ENCODE measurements at regions not wholly inside any gene's neighbourhood (a gene's known extent, or its start where the extent isn't known, plus 50 kb on each side); places are given as distances from the start of the nearest gene placed in this dataset.
"Not testable (repeated sequence)": the region's sequence is repeated elsewhere in the genome, so short reads cannot be mapped to it uniquely, and the experiment has no call there.

DNA sequence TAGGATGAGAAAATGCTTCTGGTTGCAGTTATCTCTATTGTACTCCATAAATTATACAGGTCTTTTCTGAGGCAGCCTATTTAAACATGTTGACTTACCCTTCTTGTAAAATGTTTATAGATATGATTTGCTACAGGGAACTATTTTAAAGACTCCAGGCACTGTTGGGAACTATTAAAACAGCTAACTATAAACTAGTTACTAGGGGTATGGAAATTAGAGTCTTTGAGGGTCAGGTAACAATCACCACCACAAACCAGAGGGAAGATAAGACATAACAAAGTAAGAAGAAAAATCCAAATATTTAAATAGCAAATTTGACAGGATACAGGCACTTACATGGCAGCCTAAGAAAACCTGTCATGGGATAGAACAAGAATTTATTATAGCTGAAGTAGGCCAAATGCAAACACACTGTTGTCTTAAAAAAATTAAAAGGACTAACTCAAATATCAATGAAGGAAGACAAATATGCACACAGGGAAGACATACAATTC, 251.0 kb upstream of the CWC22 start:
- no peak for DNase-seq

DNA sequence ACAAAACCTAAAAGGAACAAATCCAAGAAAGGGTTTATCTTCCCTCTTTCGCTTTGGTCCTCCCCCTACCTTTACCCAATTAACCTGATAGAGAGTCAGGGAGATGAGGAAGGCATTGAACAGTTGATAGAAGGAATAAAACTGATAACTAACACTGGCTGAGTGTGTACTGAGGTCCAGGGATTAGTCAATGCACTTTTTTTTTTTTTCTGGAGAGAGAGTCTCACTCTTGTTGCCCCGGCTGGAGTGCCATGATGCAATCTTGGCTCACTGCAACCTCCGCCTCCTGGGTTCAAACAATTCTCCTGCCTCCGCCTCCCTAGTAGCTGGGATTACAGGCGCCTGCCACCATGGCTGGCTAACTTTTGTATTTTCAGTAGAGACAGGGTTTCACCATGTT, 250.2 kb upstream of the CWC22 start:
- no peak for DNase-seq

DNA sequence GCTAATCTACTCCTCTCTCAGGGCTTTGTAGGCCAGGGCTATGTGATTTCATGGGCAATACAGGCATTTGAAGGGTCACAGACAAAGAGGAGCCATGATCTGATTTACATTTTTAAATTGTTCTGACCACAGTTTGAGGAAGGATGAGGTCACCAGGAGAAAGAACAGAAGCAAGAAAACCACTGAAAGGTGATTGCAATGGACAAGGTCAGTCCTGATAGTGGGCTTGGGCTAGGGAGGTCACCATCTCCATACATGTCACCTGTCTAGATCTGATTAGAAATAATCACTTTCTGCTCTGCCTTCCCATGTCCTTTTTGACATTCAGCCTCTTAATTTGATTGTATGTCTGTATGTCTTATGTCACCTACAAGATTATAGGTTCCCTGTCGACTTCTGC, 248.9 kb upstream of the CWC22 start:
- DNase-seq = no peak

DNA sequence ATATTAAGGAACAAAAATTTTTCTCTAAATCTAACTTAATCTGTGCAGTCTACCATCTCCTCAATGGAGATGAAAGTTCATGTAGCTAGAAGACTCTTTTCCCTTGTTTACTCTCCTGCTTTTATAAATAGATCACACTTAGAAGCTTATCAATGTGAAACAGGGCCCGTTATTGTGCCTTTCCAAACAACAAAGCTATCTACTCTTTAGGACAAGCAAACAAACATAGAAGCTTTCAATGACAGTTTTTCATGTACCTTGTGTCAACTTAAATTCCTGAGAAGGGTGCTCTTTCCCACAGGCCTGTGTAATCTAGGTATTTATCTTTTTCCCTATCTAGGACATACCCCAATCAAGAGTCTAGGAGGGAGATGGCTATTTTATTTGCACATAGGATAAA, 247.8 kb upstream of the CWC22 start:
- no peak for DNase-seq

DNA sequence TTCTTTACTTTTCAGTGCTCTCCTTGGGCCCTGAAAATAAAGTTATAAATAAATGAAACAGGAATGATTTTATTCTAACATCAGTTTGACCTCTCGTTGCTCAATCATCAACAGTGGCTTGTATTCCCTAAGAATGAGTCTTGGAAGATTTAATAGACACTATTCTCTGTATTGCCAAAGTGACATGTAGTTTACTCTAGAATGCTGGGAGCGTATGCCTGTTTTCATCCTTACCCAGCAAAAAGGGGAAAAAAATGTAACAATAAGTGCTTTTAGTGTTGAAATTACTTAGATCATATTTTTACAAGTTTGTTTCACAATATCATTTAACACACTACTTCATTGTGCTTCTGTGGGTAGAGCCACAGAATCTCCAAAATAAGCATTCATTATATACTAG, 240.6 kb upstream of the CWC22 start:
- DNase-seq = no peak

DNA sequence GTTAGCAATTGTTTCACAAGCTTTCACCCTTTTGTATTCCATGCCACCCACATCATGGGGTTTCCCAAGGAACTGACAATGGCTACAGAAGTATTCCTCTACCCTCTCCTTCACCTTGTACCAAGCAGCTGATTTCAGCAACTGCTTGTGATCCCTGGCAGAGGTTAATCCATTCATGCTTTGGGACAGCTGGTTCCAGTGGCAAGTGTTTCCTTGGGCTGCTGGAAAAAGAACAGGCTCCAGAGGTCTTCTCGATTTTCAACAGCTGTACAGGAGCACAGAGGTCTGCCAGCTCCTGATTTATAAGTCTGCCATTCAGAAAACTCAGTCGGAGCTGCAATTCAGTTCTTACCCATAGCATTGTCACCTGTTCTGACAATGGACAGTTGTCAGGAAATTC, 239.2 kb upstream of the CWC22 start:
- no peak for DNase-seq

DNA sequence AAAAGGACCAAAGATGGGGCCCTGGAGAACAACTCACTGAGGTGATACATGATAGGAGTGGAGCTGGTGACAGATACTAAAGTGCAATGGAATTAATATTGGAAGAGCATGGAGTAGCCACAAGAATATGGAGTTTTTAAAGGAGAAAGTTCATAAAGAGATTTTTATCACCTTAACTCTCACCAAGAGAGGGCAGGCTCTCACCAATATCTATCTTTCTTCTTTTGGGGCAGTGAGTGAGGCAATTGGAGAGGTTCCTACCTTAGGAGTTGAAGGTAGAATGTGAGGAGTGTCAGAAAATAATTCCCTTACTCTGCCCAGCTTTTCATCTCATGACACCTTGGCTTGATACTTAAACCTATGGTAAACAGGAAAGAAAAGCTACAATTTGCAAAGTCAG, 233.7 kb upstream of the CWC22 start:
- no peak for DNase-seq

DNA sequence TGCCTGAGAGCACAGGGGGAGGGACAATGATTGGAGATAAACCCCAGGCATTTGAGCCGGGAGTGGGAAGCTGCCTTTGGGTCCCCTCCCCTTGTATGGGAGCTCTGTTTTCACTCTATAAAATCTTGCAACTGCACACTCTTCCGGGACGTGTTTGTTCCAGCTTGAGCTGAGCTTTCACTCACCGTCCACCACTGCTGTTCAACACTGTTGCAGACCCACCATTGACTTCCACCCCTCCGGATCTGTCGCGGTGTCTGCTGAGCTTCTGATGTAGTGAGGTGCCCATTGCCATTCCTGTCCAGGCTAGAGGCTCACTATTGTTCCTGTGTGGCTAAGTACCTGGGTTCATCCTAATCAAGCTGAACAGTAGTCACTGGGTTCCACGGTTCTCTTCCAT, 231.6 kb upstream of the CWC22 start:
- no peak for DNase-seq

DNA sequence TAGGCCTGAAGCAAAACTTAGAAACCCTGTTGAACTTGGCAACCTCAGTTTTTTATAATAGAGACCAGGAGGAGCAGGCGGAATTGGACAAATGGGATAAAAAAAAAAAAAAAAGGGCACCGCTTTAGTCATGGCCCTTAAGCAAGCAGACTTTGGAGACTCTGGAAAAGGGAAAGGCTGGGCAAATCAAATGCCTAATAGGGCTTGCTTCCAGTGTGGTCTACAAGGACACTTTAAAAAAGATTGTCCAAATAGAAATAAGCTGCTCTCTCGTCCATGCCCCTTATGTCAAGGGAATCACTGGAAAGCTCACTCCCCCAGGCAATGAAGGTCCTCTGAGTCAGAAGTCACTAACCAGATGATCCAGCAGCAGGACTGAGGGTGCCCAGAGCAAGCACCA, 229.0 kb upstream of the CWC22 start:
- DNase-seq = not testable (repeated sequence)

DNA sequence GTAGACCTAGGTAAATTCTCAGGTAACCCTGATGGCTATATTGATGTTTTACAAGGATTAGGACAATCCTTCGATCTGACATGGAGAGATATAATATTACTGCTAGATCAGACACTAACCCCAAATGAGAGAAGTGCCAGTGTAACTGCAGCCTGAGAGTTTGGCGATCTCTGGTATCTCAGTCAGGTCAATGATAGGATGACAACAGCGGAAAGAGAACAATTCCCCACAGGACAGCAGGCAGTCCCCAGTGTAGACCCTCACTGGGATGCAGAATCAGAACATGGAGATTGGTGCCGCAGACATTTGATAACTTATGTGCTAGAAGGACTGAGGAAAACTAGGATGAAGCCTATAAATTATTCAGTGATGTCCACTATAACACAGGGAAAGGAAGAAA, 228.4 kb upstream of the CWC22 start:
- not testable (repeated sequence) for DNase-seq

DNA sequence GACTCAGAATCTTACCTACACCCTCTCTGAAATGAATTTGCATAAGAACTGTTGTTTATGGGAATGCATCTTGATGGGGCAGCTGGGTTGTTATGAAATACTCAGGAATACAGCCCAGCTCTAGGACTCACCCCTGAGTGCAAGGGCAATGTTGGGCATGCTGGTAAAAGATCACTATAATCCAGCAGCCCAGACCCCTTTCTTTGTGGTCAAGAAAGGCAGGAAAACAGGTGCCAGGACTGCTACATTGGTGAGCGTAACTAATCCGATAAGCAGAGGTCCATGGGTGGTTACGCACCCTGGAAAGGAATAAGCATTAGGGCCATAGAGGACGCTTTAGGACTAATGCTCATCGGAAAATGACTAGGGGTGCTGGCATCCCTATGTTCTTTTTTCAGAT, 227.9 kb upstream of the CWC22 start:
- DNase-seq = not testable (repeated sequence)

DNA sequence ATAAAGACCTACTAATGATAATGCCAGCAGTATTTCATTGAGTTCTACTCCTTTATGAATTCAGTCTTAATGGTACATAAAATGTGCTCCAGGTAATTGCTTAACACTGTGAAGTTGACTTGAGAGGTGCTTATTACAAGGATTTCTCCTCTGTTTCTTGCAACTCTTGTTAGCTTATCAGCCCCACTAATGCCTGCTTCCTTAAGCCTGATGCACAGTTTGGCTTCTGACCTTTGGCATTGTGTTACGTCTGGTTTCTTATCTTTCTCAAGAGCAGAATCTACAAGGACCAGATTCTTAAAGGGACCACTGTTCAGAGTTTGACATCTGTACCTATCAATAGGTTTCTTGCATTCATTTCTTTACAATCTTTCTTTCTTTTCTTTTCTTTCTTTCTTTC, 223.9 kb upstream of the CWC22 start:
- DNase-seq = no peak

DNA sequence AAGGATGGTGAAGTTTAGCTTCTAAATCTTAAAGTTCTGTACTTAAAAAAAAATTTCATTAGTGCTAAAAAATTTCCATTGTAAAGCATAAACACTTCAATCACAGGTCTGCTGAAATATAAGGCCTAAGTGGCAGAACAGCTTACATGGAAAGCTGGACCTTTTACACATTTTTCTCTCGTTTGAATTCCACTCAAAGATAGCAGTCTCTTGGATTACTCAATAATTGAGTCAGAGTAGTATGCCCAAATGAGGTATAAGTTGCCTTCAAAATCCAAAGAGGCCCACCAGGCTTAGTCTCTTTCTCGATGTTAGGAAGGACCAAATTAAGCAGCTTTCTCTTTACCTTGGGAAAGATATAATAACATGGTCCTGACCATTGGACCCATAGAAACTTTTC, 220.4 kb upstream of the CWC22 start:
- DNase-seq = no peak

DNA sequence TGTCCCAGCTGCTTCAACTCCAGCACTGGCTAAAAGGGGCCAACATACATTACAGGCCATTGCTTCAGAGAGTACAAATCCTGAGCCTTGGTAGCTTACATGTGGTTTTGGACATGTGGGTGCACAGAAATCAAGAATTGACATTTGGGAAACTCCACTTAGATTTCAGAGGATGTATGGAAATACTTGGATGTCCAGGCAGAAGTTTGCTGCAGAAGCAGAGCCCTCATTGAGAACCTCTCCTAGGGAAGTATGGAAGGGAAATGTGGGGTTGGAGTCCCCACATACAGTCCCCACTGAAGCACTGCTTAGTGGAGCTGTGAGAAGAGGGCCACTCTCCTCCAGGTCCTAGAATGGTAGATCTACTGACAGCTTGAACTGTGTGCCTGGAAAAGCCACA, 218.0 kb upstream of the CWC22 start:
- no peak for DNase-seq

DNA sequence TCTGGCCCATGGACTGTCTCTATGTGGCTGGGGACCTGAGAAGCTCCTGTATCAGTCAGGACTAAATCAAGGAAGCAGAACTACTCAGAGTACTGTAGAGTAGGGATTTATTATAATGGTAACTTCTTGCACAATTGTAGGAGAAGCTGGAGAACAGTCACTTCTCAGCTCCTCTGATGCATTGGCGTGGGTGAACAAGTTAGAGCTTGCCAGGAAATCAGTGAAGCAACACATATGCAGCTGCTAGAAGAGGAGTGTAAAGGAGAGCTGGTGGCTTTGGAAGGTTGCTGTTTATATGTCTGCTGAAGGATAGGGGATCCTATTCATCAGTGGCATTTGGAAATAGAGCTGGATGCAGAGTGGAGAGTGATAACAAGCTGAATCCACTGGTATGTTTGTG, 215.5 kb upstream of the CWC22 start:
- no peak for DNase-seq

DNA sequence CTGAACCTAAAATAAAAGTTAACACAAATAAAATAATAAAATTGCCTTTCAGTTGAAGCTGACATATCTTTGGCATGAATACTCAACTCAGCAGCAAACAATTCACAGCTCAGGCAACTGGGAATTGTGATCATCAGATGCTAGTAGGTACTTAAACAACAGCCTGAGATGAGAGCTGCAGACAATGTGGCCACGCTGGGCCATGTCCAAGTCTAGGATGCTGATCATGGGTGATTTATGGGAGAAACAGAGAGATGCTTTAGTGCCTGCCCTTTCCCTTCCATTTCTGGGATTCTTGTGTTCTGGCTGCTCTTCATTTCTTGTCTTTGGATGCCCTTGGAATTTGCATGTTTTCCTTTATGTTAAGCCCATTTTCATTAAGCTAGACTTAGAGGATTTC, 212.4 kb upstream of the CWC22 start:
- DNase-seq = no peak

DNA sequence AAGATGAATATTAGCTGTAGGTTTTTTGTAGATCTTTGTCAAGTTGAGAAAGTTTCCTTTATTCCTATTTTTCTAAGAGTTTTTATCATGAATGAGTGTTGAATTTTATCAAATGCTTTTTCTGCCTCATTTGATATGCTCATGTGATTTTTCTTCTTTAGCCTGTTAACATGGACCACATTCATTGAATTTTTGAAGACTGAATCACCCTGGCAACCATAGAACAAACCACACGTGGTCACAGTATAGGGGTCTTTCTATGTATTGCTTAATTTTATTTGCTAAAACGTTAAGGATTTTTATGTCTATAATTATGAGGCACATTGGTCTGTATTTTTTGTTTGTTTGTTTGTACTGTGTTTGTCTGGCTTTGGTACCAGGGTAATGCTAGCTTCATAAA, 201.7 kb upstream of the CWC22 start:
- no peak for DNase-seq

DNA sequence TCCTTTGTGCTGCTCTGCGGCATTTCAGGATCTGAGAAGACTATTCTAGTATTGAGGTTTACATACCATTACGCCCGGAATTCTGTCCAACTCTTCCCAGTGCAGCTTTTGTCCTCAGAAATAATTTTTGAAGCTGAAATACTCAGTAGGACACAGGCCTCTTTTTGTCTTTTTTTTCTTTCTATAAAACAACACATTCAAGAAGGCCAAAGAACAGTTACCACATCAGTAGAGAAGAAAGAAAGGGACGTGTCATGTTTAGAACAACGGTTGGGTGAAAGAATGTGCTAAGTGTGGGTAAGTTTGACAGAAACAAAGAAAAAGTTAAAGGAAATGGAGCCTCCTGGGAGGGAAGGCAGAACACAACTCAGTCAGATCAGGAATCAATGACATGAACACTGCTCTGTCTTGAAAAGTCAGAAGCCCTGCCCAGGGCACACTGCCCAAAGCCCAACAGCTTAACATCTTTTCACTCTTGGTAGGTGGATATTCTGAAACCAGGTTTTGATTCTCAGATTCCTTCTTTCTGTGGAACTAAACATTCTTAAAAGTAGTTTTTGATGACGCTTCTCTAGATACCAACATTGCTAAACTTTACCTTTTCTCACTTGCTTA, 198.6 kb upstream of the CWC22 start:
- DNase-seq = no peak

DNA sequence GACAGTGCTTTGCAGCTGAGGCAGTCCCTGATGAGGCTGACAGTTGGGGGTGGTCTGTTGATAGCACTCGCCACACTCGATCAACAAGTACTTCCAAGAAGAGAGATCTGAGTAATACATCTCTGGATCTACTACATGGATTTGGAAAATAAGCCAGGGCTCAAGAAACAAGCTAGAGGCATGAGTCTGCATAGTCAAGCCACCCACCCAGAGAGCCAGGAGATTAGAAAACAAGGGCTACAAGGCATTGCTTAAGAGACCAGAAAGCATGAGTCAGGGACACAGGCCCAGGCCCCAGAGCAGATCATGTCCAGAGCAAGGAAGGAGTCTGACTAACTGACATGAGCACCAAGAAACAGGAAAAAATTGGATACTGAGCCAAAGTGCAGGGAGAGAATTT, 196.9 kb upstream of the CWC22 start:
- no peak for DNase-seq

DNA sequence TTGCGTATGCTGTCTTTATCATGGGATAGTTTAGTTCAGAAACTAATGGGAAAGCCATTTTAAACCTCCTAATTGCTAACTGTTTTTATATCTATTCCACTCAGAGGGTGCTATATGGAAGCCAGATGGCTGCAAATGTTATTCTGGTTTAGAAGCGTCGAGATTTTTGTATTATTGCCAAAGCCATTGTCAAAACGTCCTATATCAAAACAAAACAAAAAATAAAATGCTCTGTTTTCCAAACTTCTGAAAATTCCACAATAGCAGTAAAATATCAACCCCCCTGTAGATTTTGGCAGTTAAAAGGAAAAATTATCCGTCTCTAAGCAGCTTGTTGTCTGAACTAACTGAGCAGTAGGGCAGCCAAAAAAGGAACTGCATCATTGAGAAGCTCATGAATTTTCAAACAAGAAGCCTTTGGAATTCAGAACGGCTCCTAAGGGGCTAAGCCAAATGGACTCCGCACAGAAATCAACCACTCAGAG, 195.4 kb upstream of the CWC22 start:
- no peak for DNase-seq

DNA sequence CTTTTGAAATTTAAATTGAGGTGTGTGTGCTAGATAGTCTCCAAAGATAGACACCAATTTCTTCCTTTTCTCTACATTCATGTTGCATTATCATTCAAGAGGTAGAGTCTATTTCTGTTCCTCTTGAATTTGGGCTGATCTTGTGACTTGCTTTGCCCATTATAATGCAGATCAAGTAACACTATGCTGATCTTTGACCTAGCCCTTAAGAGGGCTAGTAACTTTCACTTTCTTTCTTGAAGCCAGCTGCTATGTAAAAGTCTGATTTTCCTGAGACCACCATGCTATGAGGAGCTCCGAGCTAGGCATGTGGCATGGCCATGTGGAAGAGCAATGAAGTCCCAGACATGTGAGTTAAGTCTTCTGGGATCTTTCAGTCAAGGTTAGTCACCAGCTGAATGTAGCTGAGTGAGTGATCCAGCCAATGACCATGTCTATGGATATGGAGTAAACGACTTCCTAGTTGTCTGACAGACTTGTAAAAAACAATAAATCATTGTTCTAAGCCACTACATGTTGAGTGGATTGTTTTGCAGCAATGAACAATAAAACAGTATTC, 189.4 kb upstream of the CWC22 start:
- DNase-seq = no peak

DNA sequence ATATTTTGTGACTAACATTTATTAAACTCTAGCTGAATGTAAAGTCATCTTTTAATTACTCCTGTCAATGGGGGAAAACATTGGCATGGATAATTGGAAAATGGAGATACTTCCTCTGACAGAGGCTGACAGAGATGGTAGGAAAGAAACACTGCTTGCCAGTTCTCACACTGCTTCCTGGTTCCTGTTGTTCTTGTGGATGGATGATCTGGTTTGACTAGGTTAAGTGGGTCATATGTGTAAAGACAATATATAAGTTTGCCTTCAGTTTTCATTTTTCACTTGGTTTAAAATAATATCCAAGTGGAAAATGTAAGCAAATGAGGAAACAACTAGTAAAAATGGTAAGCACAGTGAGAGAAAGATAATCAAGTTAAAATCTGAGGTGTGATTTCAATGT, 188.8 kb upstream of the CWC22 start:
- no peak for DNase-seq

DNA sequence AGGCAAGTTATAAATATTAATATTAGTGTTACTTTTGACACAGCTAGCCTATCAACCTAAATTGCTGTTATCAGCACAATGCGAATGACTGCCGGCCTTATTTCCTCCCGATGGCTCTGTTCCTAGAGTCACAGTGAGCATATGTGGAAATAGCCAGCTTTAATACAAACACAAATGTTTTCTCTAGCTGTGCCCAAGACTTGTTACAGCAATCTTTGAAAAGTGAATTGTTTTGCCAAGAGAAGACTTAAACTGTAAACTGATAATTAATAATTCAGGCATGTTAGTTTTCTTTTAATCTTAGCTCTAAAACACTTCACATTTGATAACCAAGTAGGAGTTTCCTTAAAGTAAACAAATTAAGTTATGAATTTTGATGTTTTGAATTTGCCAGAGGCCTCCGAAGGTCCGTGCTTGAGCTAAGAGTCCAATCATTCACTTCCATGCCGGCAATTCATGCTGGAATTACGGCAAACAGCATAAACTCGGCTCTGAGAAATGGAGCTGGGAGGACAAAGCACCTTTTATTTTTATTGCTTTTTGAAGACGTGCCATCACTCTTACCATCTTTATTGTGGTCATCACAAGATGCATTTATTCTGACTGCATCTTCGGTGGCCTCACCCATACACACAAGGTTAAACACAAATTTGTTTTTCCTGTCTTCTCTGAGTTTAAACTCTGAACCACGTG, 184.5 kb upstream of the CWC22 start:
- DNase-seq = no peak

DNA sequence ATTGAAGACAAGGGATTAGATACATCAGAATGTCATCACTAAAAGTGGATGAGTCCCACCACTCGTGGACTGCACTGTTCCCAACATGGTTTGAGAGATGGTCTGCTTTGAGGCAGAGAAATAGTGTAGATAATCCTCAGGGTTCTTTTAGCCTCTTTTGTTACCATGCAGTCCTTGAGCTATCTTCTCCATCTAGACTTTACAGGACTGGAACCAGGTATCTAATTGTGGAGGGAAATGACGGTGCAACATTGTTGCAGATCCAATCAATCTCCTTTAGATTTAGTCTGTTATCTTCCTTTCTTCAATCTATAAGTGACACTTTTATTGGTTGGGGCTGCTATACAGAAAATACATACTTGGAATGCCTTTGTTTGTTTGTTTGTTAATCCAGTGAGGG, 183.8 kb upstream of the CWC22 start:
- DNase-seq = no peak

DNA sequence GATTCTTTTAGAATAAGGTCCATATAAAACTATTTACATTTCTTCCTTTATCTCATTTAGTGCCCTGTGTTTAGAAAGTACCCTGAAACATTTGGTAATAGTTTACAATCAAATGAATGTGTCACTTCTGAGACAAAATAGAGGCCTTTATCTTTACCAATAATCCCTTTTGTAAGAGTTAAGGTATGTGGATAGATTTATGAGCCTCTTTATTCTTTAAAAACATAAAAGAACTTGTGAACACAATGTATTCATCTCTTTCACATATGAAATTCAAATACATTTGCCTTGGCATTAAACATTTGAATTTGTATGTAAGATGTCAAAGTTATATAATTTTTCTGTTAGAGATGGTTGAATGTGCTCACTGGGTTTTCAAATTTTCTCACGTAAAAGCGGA, 180.5 kb upstream of the CWC22 start:
- no peak for DNase-seq

Measured in hematopoietic multipotent progenitor cell treated with erythropoietin and hydrocortisone succinate and interleukin-3 and kit ligand, for 4 days (in vitro differentiated cells).